A549 (cell line): ENCODE measurements at regions not wholly inside any gene's neighbourhood (a gene's known extent, or its start where the extent isn't known, plus 50 kb on each side); places are given as distances from the start of the nearest gene placed in this dataset.

Experiments used
- ATAC-seq, 2 experiments: fragments of 200-7000 bp in 1 of 2; fragments of >200 bp in 1 of 2; cut with Nextera tagmentation in 1 of 2; cut with Tn5 transposase in 1 of 2; 3 replicates each; pipeline versions ENCODE4 v1.8.0 to v1.9.1; 2018 to 2020; ENCODE audit warnings: mild to moderate bottlenecking in 1 of 2, moderate library complexity in 1 of 2
- CTCF ChIA-PET: fragments of 300-600 bp; sonication (Branson Sonifier 250); formaldehyde crosslinking; extraction: SDS; loops from one replicate; lab custom pipeline; 2021; ENCODE audit warnings: antibody characterized with exemption, inconsistent platforms; lab: Yijun Ruan, JAX
- POLR2A ChIA-PET: fragments of 350-600 bp; formaldehyde crosslinking; extraction: SDS; loops from one replicate; lab custom pipeline; 2021; ENCODE audit warnings: antibody characterized with exemption, inconsistent platforms; lab: Yijun Ruan, JAX
- DNase-seq, 2 experiments: peaks; one replicate each; pipeline versions ENCODE4 v3.0.0 to v3.0.0-alpha.2; 2011 to 2016; ENCODE audit warnings: low read depth in 1 of 2, low spot score in 1 of 2
- FAIRE-seq: peaks from 2 replicates; lab custom pipeline; 2011; peaks lifted over from hg19 to GRCh38; lab: Jason Lieb, UNC
- H3K27ac ChIP-seq, 2 experiments: fragments of >200 bp; sonication (Bioruptor Twin); formaldehyde crosslinking; 3 replicates each; pipeline ENCODE4 v1.5.1; 2016 to 2017
- H3K4me1 ChIP-seq: fragments of >200 bp; sonication (Bioruptor Twin); formaldehyde crosslinking; 3 replicates; pipeline ENCODE4 v1.6.1; 2016
- H3K4me2 ChIP-seq: fragments of >200 bp; sonication (Bioruptor Twin); formaldehyde crosslinking; 3 replicates; pipeline ENCODE4 v1.6.1; 2016
- H3K4me3 ChIP-seq: fragments of >200 bp; sonication (Bioruptor Twin); formaldehyde crosslinking; 3 replicates; pipeline ENCODE4 v1.5.1; 2016
- H3K9me3 ChIP-seq: fragments of >200 bp; sonication (Bioruptor Twin); formaldehyde crosslinking; 3 replicates; pipeline ENCODE4 v1.6.1; 2016
- BHLHE40 ChIP-seq: IDR thresholded peaks from 2 replicates; pipeline ENCODE4 v1.6.1; 2012; ENCODE audit warnings: low read depth, low read length, inconsistent platforms
- CBX2 ChIP-seq: fragments of 200-600 bp; sonication (generic); IDR thresholded peaks from 2 replicates; pipeline ENCODE4 v1.6.1; 2016; ENCODE audit warnings: low read depth, mild to moderate bottlenecking, borderline replicate concordance
- EHF ChIP-seq: fragments of 250-450 bp; sonication (Bioruptor Pico); IDR thresholded peaks from 2 replicates; pipeline ENCODE4 v1.5.0; 2020; ENCODE audit warnings: mild to moderate bottlenecking
- EP300 ChIP-seq, 2 experiments: fragments of >200 bp; sonication (Bioruptor Twin); formaldehyde crosslinking; IDR thresholded peaks; 2 replicates in 1 of 2; 3 replicates in 1 of 2; pipeline ENCODE4 v1.6.1; 2016 to 2017
- FOSB ChIP-seq: fragments of 250-450 bp; sonication (Bioruptor Pico); IDR thresholded peaks from 2 replicates; pipeline ENCODE4 v1.5.0; 2020; ENCODE audit warnings: mild to moderate bottlenecking, moderate library complexity
- FOXS1 ChIP-seq: fragments of 250-450 bp; sonication (Bioruptor Pico); IDR thresholded peaks from 2 replicates; pipeline ENCODE4 v1.5.0; 2020; ENCODE audit warnings: mild to moderate bottlenecking, moderate library complexity
- GATA3 ChIP-seq: IDR thresholded peaks from 2 replicates; pipeline ENCODE4 v1.6.1; 2012; ENCODE audit warnings: borderline replicate concordance
- HDAC2 ChIP-seq: fragments of 200-600 bp; sonication (generic); IDR thresholded peaks from 2 replicates; pipeline ENCODE4 v1.6.1; 2016
- HEYL ChIP-seq: fragments of 250-450 bp; sonication (Bioruptor Pico); IDR thresholded peaks from 2 replicates; pipeline ENCODE4 v1.8.0; 2021; ENCODE audit warnings: mild to moderate bottlenecking, moderate library complexity
- HOXA7 ChIP-seq: fragments of 250-450 bp; sonication (Bioruptor Pico); IDR thresholded peaks from 2 replicates; pipeline ENCODE4 v1.5.0; 2020; ENCODE audit warnings: mild to moderate bottlenecking, moderate library complexity
- HOXB13 ChIP-seq: fragments of 250-450 bp; sonication (Bioruptor Pico); IDR thresholded peaks from 2 replicates; pipeline ENCODE4 v1.5.0; 2020; ENCODE audit warnings: low read depth, mild to moderate bottlenecking, moderate library complexity
- HOXB5 ChIP-seq: fragments of 250-450 bp; sonication (Bioruptor Pico); IDR thresholded peaks from 2 replicates; pipeline ENCODE4 v1.5.0; 2020; ENCODE audit warnings: mild to moderate bottlenecking, moderate library complexity
- MAFK ChIP-seq: fragments of 450-650 bp; IDR thresholded peaks from 2 replicates; pipeline ENCODE4 v1.6.1; 2014; ENCODE audit not compliant: partially characterized antibody
- NPAS2 ChIP-seq: fragments of 250-450 bp; sonication (Bioruptor Pico); IDR thresholded peaks from 2 replicates; pipeline ENCODE4 v1.8.0; 2022; ENCODE audit warnings: mild to moderate bottlenecking, moderate library complexity, borderline replicate concordance
- PHF8 ChIP-seq: fragments of 200-600 bp; sonication (generic); IDR thresholded peaks from 2 replicates; pipeline ENCODE4 v1.6.1; 2016; ENCODE audit warnings: low read depth, mild to moderate bottlenecking, antibody characterized with exemption, moderate library complexity, borderline replicate concordance
- RARB ChIP-seq: fragments of 250-450 bp; sonication (Bioruptor Pico); IDR thresholded peaks from 2 replicates; pipeline ENCODE4 v1.8.0; 2021; ENCODE audit warnings: mild to moderate bottlenecking, moderate library complexity
- SREBF2 ChIP-seq: fragments of 450-650 bp; IDR thresholded peaks from 2 replicates; pipeline ENCODE4 v1.6.1; 2014; ENCODE audit warnings: mild to moderate bottlenecking, moderate library complexity
- TFCP2L1 ChIP-seq: fragments of 250-450 bp; sonication (Bioruptor Pico); IDR thresholded peaks from 2 replicates; pipeline ENCODE4 v1.5.0; 2021; ENCODE audit warnings: mild to moderate bottlenecking
- TP53 ChIP-seq: fragments of 250-450 bp; sonication (Bioruptor Pico); IDR thresholded peaks from 2 replicates; pipeline ENCODE4 v1.5.0; 2021; ENCODE audit warnings: mild to moderate bottlenecking, moderate library complexity
- ZC3H11A ChIP-seq: fragments of 450-650 bp; IDR thresholded peaks from 2 replicates; pipeline ENCODE4 v1.6.1; 2014; ENCODE audit warnings: antibody characterized with exemption, mild to moderate bottlenecking
- ZNF302 ChIP-seq: fragments of 250-450 bp; sonication (Bioruptor Pico); IDR thresholded peaks from 2 replicates; pipeline ENCODE4 v1.9.0; 2021; ENCODE audit warnings: inconsistent platforms, mild to moderate bottlenecking, moderate library complexity
- WGBS: methylation state at CpG from one replicate; pipeline ENCODE4 v1.1.6; 2017; ENCODE audit errors: missing lambda C conversion rate; 5-methylcytosine and 5-hydroxymethylcytosine counted together
- TF ChIP-seq, protein P1 (sequence below): fragments of 150-350 bp; IDR thresholded peaks from 2 replicates; pipeline ENCODE4 v1.6.1; 2014; ENCODE audit warnings: low read depth, mild to moderate bottlenecking, low read length
- TF ChIP-seq, protein P2 (sequence below): fragments of 250-450 bp; sonication (Bioruptor Pico); IDR thresholded peaks from 2 replicates; pipeline ENCODE4 v1.5.0; 2020; ENCODE audit warnings: low read depth, mild to moderate bottlenecking, moderate library complexity
- TF ChIP-seq, protein P3 (sequence below): IDR thresholded peaks from 2 replicates; pipeline ENCODE4 v1.6.1; 2012

GRCh38 chr20:19928328-19929011 is 88.7 kb upstream of the NAA20 start:
- ChIA-PET POLR2A (no interaction called here), CTCF (interaction anchor here (0.6 to 2.4 kb wide), 3 partner anchors 8 to 144 kb away, joined by 3 to 9 read pairs (median 3); no protein-coding TSS in a partner anchor)
- no peak for TF ChIP-seq ZC3H11A
- no peak for TF ChIP-seq HDAC2
- no peak for TF ChIP-seq MAFK
- TF ChIP-seq TFCP2L1 (CRISPR knock-in tag), result no peak
- no peak for TF ChIP-seq HEYL
- no peak for TF ChIP-seq CBX2
- no peak for TF ChIP-seq HOXA7
- WGBS, result 94% methylated on average over 9 of the region's 9 CpGs
- H3K27ac ChIP-seq, result no peak overlapping the region
- H3K4me2 ChIP-seq, result no peak overlapping the region
- FAIRE-seq (no peak), DNase-seq (no peak), ATAC-seq (peak in 1 of 2 experiments; percentile 38; a peak in 3 of 6 replicates)
- no peak overlapping the region for H3K4me3 ChIP-seq
- H3K9me3 ChIP-seq, result no peaks in the 10 kb centered on the region
- 0 out of 3 replicates have a peak, but pooled peaks cover 4% of the 10 kb centered on the region for H3K4me1 ChIP-seq

GRCh38 chr20:19929012-19929360 is 88.2 kb upstream of the NAA20 start:
- CTCF ChIA-PET, result interaction anchor here (0.6 to 1.2 kb wide), 2 partner anchors 8 to 43 kb away, joined by 3 read pairs; no protein-coding TSS in a partner anchor
- ATAC-seq, result no peak
- no peak overlapping the region for H3K4me3 ChIP-seq
- no peak overlapping the region for H3K4me2 ChIP-seq
- peaks cover 4% of the 10 kb centered on the region; the same call in 1 of the 3 replicates for H3K4me1 ChIP-seq
- no peaks in the 10 kb centered on the region for H3K9me3 ChIP-seq
- POLR2A ChIA-PET, result no interaction called here
- no peak overlapping the region for H3K27ac ChIP-seq
- TF ChIP-seq TFCP2L1 (CRISPR knock-in tag) (no peak), RARB (CRISPR knock-in tag) (no peak), FOXS1 (CRISPR knock-in tag) (no peak)
- 85% methylated on average over 1 of the region's 1 CpG for WGBS
- DNase-seq, result no peak
- no peak for FAIRE-seq

DNA sequence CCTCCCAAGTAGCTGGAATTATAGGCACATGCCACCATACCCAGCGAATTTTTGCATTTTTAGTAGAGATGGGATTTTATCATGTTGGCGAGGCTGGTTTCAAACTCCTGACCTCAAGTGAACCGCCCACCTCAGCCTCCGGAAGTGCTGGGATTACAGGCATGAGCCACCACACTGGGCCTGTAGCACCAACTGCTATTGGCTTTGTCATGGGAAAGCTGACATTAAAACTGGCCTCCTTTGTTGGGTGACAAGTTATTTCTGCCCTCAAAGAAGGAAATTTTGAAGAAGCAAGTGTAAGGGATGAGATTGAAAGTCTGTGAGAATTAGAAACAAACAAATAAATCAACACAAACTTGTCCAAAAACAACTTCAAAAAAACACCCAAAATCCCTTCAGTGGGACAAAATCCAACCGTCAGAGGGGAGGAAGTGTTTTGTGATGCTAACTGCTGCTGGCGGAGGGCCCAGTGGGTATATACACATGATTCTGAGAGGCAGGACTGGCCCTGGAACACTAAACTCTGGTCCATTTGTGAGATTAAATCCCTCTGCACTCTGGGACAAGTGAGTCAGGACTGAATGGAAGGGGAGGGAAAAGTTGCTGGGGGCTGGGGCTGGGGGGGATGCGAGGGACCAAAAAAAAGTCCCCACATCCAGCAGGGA is 87.5 kb upstream of the NAA20 start:
- ChIA-PET POLR2A (no interaction called here), CTCF (no interaction called here)
- Histone ChIP-seq H3K27ac (no peak overlapping the region), H3K4me2 (no peak overlapping the region), H3K4me3 (no peak overlapping the region), H3K9me3 (no peaks in the 10 kb centered on the region), H3K4me1 (peaks cover 10% of the 10 kb centered on the region)
- no peak for FAIRE-seq
- TF ChIP-seq EHF (CRISPR knock-in tag) (no peak), GATA3 (no peak), TFCP2L1 (CRISPR knock-in tag) (no peak), ZNF302 (CRISPR knock-in tag) (no peak), TP53 (no peak), HOXB13 (CRISPR knock-in tag) (no peak), FOXS1 (CRISPR knock-in tag) (no peak), PHF8 (no peak), HOXB5 (CRISPR knock-in tag) (no peak)
- TF ChIP-seq, protein P1, sequence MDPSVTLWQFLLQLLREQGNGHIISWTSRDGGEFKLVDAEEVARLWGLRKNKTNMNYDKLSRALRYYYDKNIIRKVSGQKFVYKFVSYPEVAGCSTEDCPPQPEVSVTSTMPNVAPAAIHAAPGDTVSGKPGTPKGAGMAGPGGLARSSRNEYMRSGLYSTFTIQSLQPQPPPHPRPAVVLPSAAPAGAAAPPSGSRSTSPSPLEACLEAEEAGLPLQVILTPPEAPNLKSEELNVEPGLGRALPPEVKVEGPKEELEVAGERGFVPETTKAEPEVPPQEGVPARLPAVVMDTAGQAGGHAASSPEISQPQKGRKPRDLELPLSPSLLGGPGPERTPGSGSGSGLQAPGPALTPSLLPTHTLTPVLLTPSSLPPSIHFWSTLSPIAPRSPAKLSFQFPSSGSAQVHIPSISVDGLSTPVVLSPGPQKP, result no peak
- ATAC-seq, result no peak
- no peak for DNase-seq
- WGBS, result 87% methylated on average over 7 of the region's 7 CpGs

- WGBS, result 94% methylated on average over 5 of the region's 5 CpGs
- TF ChIP-seq, protein P1, result no peak
- no peak for TF ChIP-seq TP53
- TF ChIP-seq, protein P2, sequence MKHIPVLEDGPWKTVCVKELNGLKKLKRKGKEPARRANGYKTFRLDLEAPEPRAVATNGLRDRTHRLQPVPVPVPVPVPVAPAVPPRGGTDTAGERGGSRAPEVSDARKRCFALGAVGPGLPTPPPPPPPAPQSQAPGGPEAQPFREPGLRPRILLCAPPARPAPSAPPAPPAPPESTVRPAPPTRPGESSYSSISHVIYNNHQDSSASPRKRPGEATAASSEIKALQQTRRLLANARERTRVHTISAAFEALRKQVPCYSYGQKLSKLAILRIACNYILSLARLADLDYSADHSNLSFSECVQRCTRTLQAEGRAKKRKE (CRISPR knock-in tag), result no peak
- TF ChIP-seq FOXS1 (CRISPR knock-in tag), result no peak
- no peak for TF ChIP-seq NPAS2 (CRISPR knock-in tag)
- no peak for TF ChIP-seq HOXA7
- no peak for TF ChIP-seq BHLHE40
- TF ChIP-seq, protein P3, sequence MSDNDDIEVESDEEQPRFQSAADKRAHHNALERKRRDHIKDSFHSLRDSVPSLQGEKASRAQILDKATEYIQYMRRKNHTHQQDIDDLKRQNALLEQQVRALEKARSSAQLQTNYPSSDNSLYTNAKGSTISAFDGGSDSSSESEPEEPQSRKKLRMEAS, result no peak
- no peak for TF ChIP-seq FOSB (CRISPR knock-in tag)
- TF ChIP-seq SREBF2, result no peak
- TF ChIP-seq EP300 (IDR thresholded peaks at IDR 0.05), result no peak
- TF ChIP-seq, all 56 proteins: peak for 0
- no peak for FAIRE-seq
- ATAC-seq, result no peak
- Histone ChIP-seq H3K4me2 (no peak overlapping the region), H3K27ac (no peak overlapping the region), H3K9me3 (no peaks in the 10 kb centered on the region), H3K4me3 (no peak overlapping the region), H3K4me1 (peaks cover 19% of the 10 kb centered on the region)
- POLR2A ChIA-PET, result no interaction called here
- CTCF ChIA-PET, result no interaction called here
- no peak for DNase-seq
These were observed 86.7 kb upstream of the NAA20 start for GRCh38 chr20:19930426-19930825.
